WERI-Rb-1 (cell line): ENCODE measurements at regions not wholly inside any gene's neighbourhood (a gene's known extent, or its start where the extent isn't known, plus 50 kb on each side); places are given as distances from the start of the nearest gene placed in this dataset.

ENCODE experiments used
- DNase-seq: peaks from one replicate; pipeline ENCODE4 v3.0.0-alpha.2; 2020
- H3K27ac ChIP-seq: fragments of 250-450 bp; sonication (Bioruptor Pico); 2 replicates; pipeline ENCODE4 v1.5.1; 2020; ENCODE audit warnings: mild to moderate bottlenecking, moderate library complexity
- H3K27me3 ChIP-seq: fragments of 250-450 bp; sonication (Bioruptor Pico); 2 replicates; pipeline ENCODE4 v1.5.1; 2021; ENCODE audit warnings: mild to moderate bottlenecking, low read depth, moderate library complexity; ENCODE audit not compliant: insufficient read depth, severe bottlenecking
- H3K36me3 ChIP-seq: fragments of 250-450 bp; sonication (Bioruptor Pico); 2 replicates; pipeline ENCODE4 v1.5.1; 2020; ENCODE audit warnings: mild to moderate bottlenecking, moderate library complexity
- H3K4me3 ChIP-seq: 2 replicates; pipeline ENCODE4 v1.5.1; 2011; ENCODE audit warnings: low read depth, mild to moderate bottlenecking, control low read depth, low read length
- H3K9me3 ChIP-seq: fragments of 250-450 bp; sonication (Bioruptor Pico); 2 replicates; pipeline ENCODE4 v1.5.1; 2021; ENCODE audit warnings: mild to moderate bottlenecking, moderate library complexity; ENCODE audit not compliant: severe bottlenecking
- CTCF ChIP-seq: IDR thresholded peaks from 2 replicates; pipeline ENCODE4 v1.5.1; 2011; ENCODE audit warnings: low read depth, mild to moderate bottlenecking, control low read depth, inconsistent platforms, low read length

GRCh38 chr4:116088771-116089170, 975.4 kb upstream of the NDST4 start:
- Histone ChIP-seq H3K27ac (no peak overlapping the region), H3K36me3 (no peaks in the 10 kb centered on the region), H3K27me3 (no peaks in the 10 kb centered on the region), H3K9me3 (no peaks in the 10 kb centered on the region), H3K4me3 (no peak overlapping the region)
- no peak for TF ChIP-seq CTCF
- no peak for DNase-seq

- DNase-seq, result no peak
- Histone ChIP-seq H3K27me3 (no peaks in the 10 kb centered on the region), H3K27ac (no peak overlapping the region), H3K9me3 (no peaks in the 10 kb centered on the region), H3K4me3 (no peak overlapping the region), H3K36me3 (no peaks in the 10 kb centered on the region)
- TF ChIP-seq CTCF, result no peak
Observed at GRCh38 chr4:116082808-116083366, 969.5 kb upstream of the NDST4 start.

- Histone ChIP-seq H3K9me3 (no peaks in the 10 kb centered on the region), H3K27ac (no peak overlapping the region), H3K36me3 (no peaks in the 10 kb centered on the region), H3K27me3 (no peaks in the 10 kb centered on the region), H3K4me3 (no peak overlapping the region)
- no peak for TF ChIP-seq CTCF
- DNase-seq, result no peak
Observed at GRCh38 chr4:116073051-116073450, 959.6 kb upstream of the NDST4 start.

GRCh38 chr4:116070283-116070682, 956.9 kb upstream of the NDST4 start:
- TF ChIP-seq CTCF, result no peak
- no peaks in the 10 kb centered on the region for H3K27me3 ChIP-seq
- H3K9me3 ChIP-seq, result no peaks in the 10 kb centered on the region
- H3K4me3 ChIP-seq, result no peak overlapping the region
- no peak overlapping the region for H3K27ac ChIP-seq
- no peaks in the 10 kb centered on the region for H3K36me3 ChIP-seq
- no peak for DNase-seq

GRCh38 chr4:116066711-116067245, 953.4 kb upstream of the NDST4 start:
- no peak for TF ChIP-seq CTCF
- no peak overlapping the region for H3K27ac ChIP-seq
- no peak overlapping the region for H3K4me3 ChIP-seq
- no peaks in the 10 kb centered on the region for H3K9me3 ChIP-seq
- H3K27me3 ChIP-seq, result no peaks in the 10 kb centered on the region
- DNase-seq, result no peak
- H3K36me3 ChIP-seq, result no peaks in the 10 kb centered on the region

- no peak overlapping the region for H3K27ac ChIP-seq
- no peaks in the 10 kb centered on the region for H3K36me3 ChIP-seq
- H3K27me3 ChIP-seq, result no peaks in the 10 kb centered on the region
- no peaks in the 10 kb centered on the region for H3K9me3 ChIP-seq
- no peak overlapping the region for H3K4me3 ChIP-seq
- no peak for TF ChIP-seq CTCF
- DNase-seq, result no peak
Observed at GRCh38 chr4:116064331-116064730, 950.9 kb upstream of the NDST4 start.
